GM06990 (cell line): ENCODE measurements at regions not wholly inside any gene's neighbourhood (a gene's known extent, or its start where the extent isn't known, plus 50 kb on each side); places are given as distances from the start of the nearest gene placed in this dataset.

Experiments used
- DNase-seq: peaks from one replicate; pipeline ENCODE4 v3.0.0-alpha.2; 2011; ENCODE audit not compliant: insufficient read length; ENCODE audit errors: extremely low read depth
- H3K27me3 ChIP-seq: replicated peaks from 2 replicates; pipeline ENCODE4 v1.6.0; 2011; ENCODE audit warnings: low read length; ENCODE audit not compliant: control insufficient read depth, insufficient read depth
- H3K36me3 ChIP-seq: 2 replicates; pipeline ENCODE4 v1.5.1; 2011; ENCODE audit warnings: low read length; ENCODE audit not compliant: control insufficient read depth, insufficient read depth
- H3K4me3 ChIP-seq: replicated peaks from 2 replicates; pipeline ENCODE4 v1.5.1; 2011; ENCODE audit warnings: low read depth, mild to moderate bottlenecking, control low read depth, low read length
- TF ChIP-seq, protein P1 (sequence below): IDR thresholded peaks from 2 replicates; pipeline ENCODE4 v1.5.1; 2011; ENCODE audit warnings: low read length, control low read depth, mild to moderate bottlenecking, inconsistent platforms; ENCODE audit not compliant: insufficient read depth, poor library complexity, severe bottlenecking

GRCh38 chr10:124286621-124287020, 132.1 kb downstream of the OAT start:
- no peak for DNase-seq
- TF ChIP-seq, protein P1, sequence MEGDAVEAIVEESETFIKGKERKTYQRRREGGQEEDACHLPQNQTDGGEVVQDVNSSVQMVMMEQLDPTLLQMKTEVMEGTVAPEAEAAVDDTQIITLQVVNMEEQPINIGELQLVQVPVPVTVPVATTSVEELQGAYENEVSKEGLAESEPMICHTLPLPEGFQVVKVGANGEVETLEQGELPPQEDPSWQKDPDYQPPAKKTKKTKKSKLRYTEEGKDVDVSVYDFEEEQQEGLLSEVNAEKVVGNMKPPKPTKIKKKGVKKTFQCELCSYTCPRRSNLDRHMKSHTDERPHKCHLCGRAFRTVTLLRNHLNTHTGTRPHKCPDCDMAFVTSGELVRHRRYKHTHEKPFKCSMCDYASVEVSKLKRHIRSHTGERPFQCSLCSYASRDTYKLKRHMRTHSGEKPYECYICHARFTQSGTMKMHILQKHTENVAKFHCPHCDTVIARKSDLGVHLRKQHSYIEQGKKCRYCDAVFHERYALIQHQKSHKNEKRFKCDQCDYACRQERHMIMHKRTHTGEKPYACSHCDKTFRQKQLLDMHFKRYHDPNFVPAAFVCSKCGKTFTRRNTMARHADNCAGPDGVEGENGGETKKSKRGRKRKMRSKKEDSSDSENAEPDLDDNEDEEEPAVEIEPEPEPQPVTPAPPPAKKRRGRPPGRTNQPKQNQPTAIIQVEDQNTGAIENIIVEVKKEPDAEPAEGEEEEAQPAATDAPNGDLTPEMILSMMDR, result no peak

GRCh38 chr10:124285587-124286527, 132.9 kb downstream of the OAT start:
- peak; percentile 28 for DNase-seq
- no peaks in the 10 kb centered on the region for H3K36me3 ChIP-seq
- TF ChIP-seq, protein P1, result no peak
- no peak overlapping the region; the same call in 1 of the 2 replicates for H3K4me3 ChIP-seq
- H3K27me3 ChIP-seq, result no peaks in the 10 kb centered on the region

More at GRCh38 chr10:124286621-124287020, 132.1 kb downstream of the OAT start:
- no peaks in the 10 kb centered on the region for H3K27me3 ChIP-seq
- H3K4me3 ChIP-seq, result no peak overlapping the region
- H3K36me3 ChIP-seq, result no peaks in the 10 kb centered on the region

GRCh38 chr10:124283949-124284250, 134.8 kb downstream of the OAT start:
- Histone ChIP-seq H3K36me3 (no peaks in the 10 kb centered on the region), H3K27me3 (no peaks in the 10 kb centered on the region), H3K4me3 (no peak overlapping the region)
- TF ChIP-seq, protein P1, result no peak
- no peak for DNase-seq

- no peak for DNase-seq
- Histone ChIP-seq H3K36me3 (no peaks in the 10 kb centered on the region), H3K27me3 (no peaks in the 10 kb centered on the region), H3K4me3 (no peak overlapping the region)
- TF ChIP-seq, protein P1, result no peak
These were observed 135.3 kb downstream of the OAT start for GRCh38 chr10:124283215-124283948.

DNA sequence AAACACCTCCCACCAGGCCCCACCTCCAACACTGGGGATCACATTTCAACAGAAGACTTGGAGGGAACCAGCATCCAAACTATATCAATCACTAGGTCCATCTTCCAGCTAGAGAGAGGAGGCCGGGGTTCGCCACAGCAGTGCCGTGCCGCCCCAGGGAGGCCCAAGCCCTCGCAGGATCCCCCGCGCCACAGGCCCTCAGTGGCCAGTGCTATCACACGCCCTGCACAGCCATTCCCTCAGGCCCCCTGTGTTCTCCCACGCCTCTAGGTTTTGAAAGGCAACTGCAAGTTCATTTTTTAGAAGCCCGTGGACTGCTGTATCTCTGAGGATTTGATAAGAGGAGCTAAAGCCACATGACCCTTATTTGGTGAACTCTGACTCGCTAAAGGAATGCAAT, 136.4 kb downstream of the OAT start:
- no peak overlapping the region for H3K4me3 ChIP-seq
- no peaks in the 10 kb centered on the region for H3K36me3 ChIP-seq
- no peaks in the 10 kb centered on the region for H3K27me3 ChIP-seq
- DNase-seq, result no peak
- TF ChIP-seq, protein P1, result no peak
